Keratinocyte (primary cell): ENCODE measurements at regions not wholly inside any gene's neighbourhood (a gene's known extent, or its start where the extent isn't known, plus 50 kb on each side); places are given as distances from the start of the nearest gene placed in this dataset.

Source experiments
- EZH2 ChIP-seq: IDR thresholded peaks from one replicate; pipeline ENCODE4 v1.6.1; 2012; ENCODE audit warnings: inconsistent platforms, mild to moderate bottlenecking, low read length, moderate library complexity
- TF ChIP-seq, protein P1 (sequence below), 3 experiments: IDR thresholded peaks in 1 of 3; conservative IDR thresholded peaks in 1 of 3; optimal IDR thresholded peaks in 1 of 3; 2 replicates in 2 of 3; 3 replicates in 1 of 3; pipeline versions ENCODE3 to v1.5.1; 2011; ENCODE audit warnings: low read length in 3 of 3, mild to moderate bottlenecking in 3 of 3, moderate library complexity in 2 of 3, control low read depth in 1 of 3, inconsistent platforms in 1 of 3; ENCODE audit not compliant: insufficient read depth in 2 of 3; ENCODE audit errors: extremely low read depth in 1 of 3

DNA sequence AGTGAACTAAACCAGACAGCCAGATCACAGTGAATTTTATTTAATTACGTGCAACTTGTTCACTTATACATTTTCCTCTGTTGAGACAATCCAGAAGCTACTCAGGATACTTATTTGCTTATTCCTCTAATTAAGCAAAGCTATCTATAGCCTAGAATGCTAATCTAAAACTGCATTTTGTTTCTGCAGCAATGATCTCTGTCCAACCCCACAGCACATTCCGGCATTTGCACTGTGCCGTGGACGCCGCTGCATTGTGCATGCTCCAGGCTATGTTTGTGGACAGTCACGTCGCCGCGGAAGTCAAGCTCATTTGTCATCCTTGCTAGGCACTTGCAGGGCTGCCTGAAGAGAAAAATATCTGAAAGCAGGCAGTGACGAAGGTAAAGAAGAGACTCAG, 406.9 kb downstream of the RFC3 start:
- TF ChIP-seq, protein P1, sequence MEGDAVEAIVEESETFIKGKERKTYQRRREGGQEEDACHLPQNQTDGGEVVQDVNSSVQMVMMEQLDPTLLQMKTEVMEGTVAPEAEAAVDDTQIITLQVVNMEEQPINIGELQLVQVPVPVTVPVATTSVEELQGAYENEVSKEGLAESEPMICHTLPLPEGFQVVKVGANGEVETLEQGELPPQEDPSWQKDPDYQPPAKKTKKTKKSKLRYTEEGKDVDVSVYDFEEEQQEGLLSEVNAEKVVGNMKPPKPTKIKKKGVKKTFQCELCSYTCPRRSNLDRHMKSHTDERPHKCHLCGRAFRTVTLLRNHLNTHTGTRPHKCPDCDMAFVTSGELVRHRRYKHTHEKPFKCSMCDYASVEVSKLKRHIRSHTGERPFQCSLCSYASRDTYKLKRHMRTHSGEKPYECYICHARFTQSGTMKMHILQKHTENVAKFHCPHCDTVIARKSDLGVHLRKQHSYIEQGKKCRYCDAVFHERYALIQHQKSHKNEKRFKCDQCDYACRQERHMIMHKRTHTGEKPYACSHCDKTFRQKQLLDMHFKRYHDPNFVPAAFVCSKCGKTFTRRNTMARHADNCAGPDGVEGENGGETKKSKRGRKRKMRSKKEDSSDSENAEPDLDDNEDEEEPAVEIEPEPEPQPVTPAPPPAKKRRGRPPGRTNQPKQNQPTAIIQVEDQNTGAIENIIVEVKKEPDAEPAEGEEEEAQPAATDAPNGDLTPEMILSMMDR (optimal IDR thresholded peaks at IDR 0.05 in 1 of 3, IDR thresholded peaks at IDR 0.05 in 1 of 3, conservative IDR thresholded peaks at IDR 0.05 in 1 of 3; ENCODE audit: extremely low read depth in 1 of 3, insufficient read depth in 2 of 3, low read length in 3 of 3), result no peak
- no peak for TF ChIP-seq EZH2
